ENCODE measurements at regions not wholly inside any gene's neighbourhood (a gene's known extent, or its start where the extent isn't known, plus 50 kb on each side); places are given as distances from the start of the nearest gene placed in this dataset.

- no peaks in the 10 kb centered on the region for H3K9me2 ChIP-seq (replicated peaks; ENCODE audit: insufficient read depth, low read length)
- no peaks in the 10 kb centered on the region for H3K79me2 ChIP-seq (ENCODE audit: low read length)
- no peaks in the 10 kb centered on the region for H3K27me3 ChIP-seq (ENCODE audit: low read length)
- H3K36me3 ChIP-seq (ENCODE audit: insufficient read depth, low read length), result no peaks in the 10 kb centered on the region
- no peak for DNase-seq
- H3K9ac ChIP-seq (ENCODE audit: low read length), result no peak overlapping the region
- no peak overlapping the region for H3K27ac ChIP-seq (ENCODE audit: low read length)
- H3K4me3 ChIP-seq (ENCODE audit: low read length), result no peak overlapping the region
- H2AFZ ChIP-seq (ENCODE audit: low read length), result no peak overlapping the region
- no peaks in the 10 kb centered on the region for H4K20me1 ChIP-seq (ENCODE audit: insufficient read depth, low read depth, low read length)
- no peaks in the 10 kb centered on the region for H3K4me1 ChIP-seq (ENCODE audit: low read length)
- H3K4me2 ChIP-seq (ENCODE audit: low read depth, low read length, poor library complexity, severe bottlenecking), result no peak overlapping the region
- peaks cover 26% of the 10 kb centered on the region for H3K9me3 ChIP-seq (ENCODE audit: low read length)
Measured at GRCh38 chr15:97703400-97703799, 257.1 kb upstream of the ARRDC4 start.

- Histone ChIP-seq H3K4me3 (ENCODE audit: low read length) (no peak overlapping the region), H3K9me3 (ENCODE audit: low read length) (peaks cover 20% of the 10 kb centered on the region), H3K27ac (ENCODE audit: low read length) (no peak overlapping the region), H3K9me2 (replicated peaks; ENCODE audit: insufficient read depth, low read length) (no peaks in the 10 kb centered on the region), H4K20me1 (ENCODE audit: insufficient read depth, low read depth, low read length) (no peaks in the 10 kb centered on the region), H3K79me2 (ENCODE audit: low read length) (no peaks in the 10 kb centered on the region), H3K4me1 (ENCODE audit: low read length) (no peaks in the 10 kb centered on the region), H3K27me3 (ENCODE audit: low read length) (no peaks in the 10 kb centered on the region), H3K9ac (ENCODE audit: low read length) (no peak overlapping the region), H3K4me2 (ENCODE audit: low read depth, low read length, poor library complexity, severe bottlenecking) (no peak overlapping the region), H3K36me3 (ENCODE audit: insufficient read depth, low read length) (no peaks in the 10 kb centered on the region), H2AFZ (ENCODE audit: low read length) (no peak overlapping the region)
- DNase-seq, result no peak
Measured at GRCh38 chr15:97706059-97706458, 254.4 kb upstream of the ARRDC4 start.

- no peaks in the 10 kb centered on the region for H3K9me2 ChIP-seq (replicated peaks; ENCODE audit: insufficient read depth, low read length)
- no peaks in the 10 kb centered on the region for H4K20me1 ChIP-seq (ENCODE audit: insufficient read depth, low read depth, low read length)
- H3K9ac ChIP-seq (ENCODE audit: low read length), result no peak overlapping the region
- H3K27ac ChIP-seq (ENCODE audit: low read length), result no peak overlapping the region
- no peaks in the 10 kb centered on the region for H3K79me2 ChIP-seq (ENCODE audit: low read length)
- H3K36me3 ChIP-seq (ENCODE audit: insufficient read depth, low read length), result no peaks in the 10 kb centered on the region
- H3K4me2 ChIP-seq (ENCODE audit: low read depth, low read length, poor library complexity, severe bottlenecking), result no peak overlapping the region
- no peak overlapping the region for H3K4me3 ChIP-seq (ENCODE audit: low read length)
- no peaks in the 10 kb centered on the region for H3K27me3 ChIP-seq (ENCODE audit: low read length)
- no peaks in the 10 kb centered on the region for H3K4me1 ChIP-seq (ENCODE audit: low read length)
- no peak for DNase-seq
- H3K9me3 ChIP-seq (ENCODE audit: low read length), result peaks cover 22% of the 10 kb centered on the region
- no peak overlapping the region for H2AFZ ChIP-seq (ENCODE audit: low read length)
Measured at GRCh38 chr15:97708252-97708651, 252.3 kb upstream of the ARRDC4 start.

GRCh38 chr15:97712530-97712929 is 248.0 kb upstream of the ARRDC4 start:
- H3K9ac ChIP-seq (ENCODE audit: low read length), result no peak overlapping the region
- no peaks in the 10 kb centered on the region for H3K9me2 ChIP-seq (replicated peaks; ENCODE audit: insufficient read depth, low read length)
- H3K4me3 ChIP-seq (ENCODE audit: low read length), result no peak overlapping the region
- H3K27me3 ChIP-seq (ENCODE audit: low read length), result no peaks in the 10 kb centered on the region
- peaks cover 28% of the 10 kb centered on the region for H3K9me3 ChIP-seq (ENCODE audit: low read length)
- DNase-seq, result no peak
- no peak overlapping the region for H2AFZ ChIP-seq (ENCODE audit: low read length)
- H3K79me2 ChIP-seq (ENCODE audit: low read length), result no peaks in the 10 kb centered on the region
- no peaks in the 10 kb centered on the region for H4K20me1 ChIP-seq (ENCODE audit: insufficient read depth, low read depth, low read length)
- no peak overlapping the region for H3K27ac ChIP-seq (ENCODE audit: low read length)
- H3K36me3 ChIP-seq (ENCODE audit: insufficient read depth, low read length), result no peaks in the 10 kb centered on the region
- H3K4me1 ChIP-seq (ENCODE audit: low read length), result no peaks in the 10 kb centered on the region
- no peak overlapping the region for H3K4me2 ChIP-seq (ENCODE audit: low read depth, low read length, poor library complexity, severe bottlenecking)

- DNase-seq, result no peak
- Histone ChIP-seq H3K27me3 (ENCODE audit: low read length) (no peaks in the 10 kb centered on the region), H3K9me2 (replicated peaks; ENCODE audit: insufficient read depth, low read length) (no peaks in the 10 kb centered on the region)
Measured at GRCh38 chr15:97717806-97718205, 242.7 kb upstream of the ARRDC4 start.

GRCh38 chr15:97718509-97718908 is 242.0 kb upstream of the ARRDC4 start:
- H3K9ac ChIP-seq (ENCODE audit: low read length), result no peak overlapping the region
- no peak overlapping the region for H2AFZ ChIP-seq (ENCODE audit: low read length)
- H3K9me2 ChIP-seq (replicated peaks; ENCODE audit: insufficient read depth, low read length), result no peaks in the 10 kb centered on the region
- H3K27ac ChIP-seq (ENCODE audit: low read length), result no peak overlapping the region
- H3K4me3 ChIP-seq (ENCODE audit: low read length), result no peak overlapping the region
- no peaks in the 10 kb centered on the region for H3K27me3 ChIP-seq (ENCODE audit: low read length)
- peaks cover 31% of the 10 kb centered on the region for H3K9me3 ChIP-seq (ENCODE audit: low read length)
- no peak overlapping the region for H3K4me2 ChIP-seq (ENCODE audit: low read depth, low read length, poor library complexity, severe bottlenecking)
- no peaks in the 10 kb centered on the region for H4K20me1 ChIP-seq (ENCODE audit: insufficient read depth, low read depth, low read length)
- H3K4me1 ChIP-seq (ENCODE audit: low read length), result no peaks in the 10 kb centered on the region
- DNase-seq, result no peak
- H3K79me2 ChIP-seq (ENCODE audit: low read length), result no peaks in the 10 kb centered on the region
- no peaks in the 10 kb centered on the region for H3K36me3 ChIP-seq (ENCODE audit: insufficient read depth, low read length)

More at GRCh38 chr15:97717806-97718205, 242.7 kb upstream of the ARRDC4 start:
- H3K4me1 ChIP-seq (ENCODE audit: low read length), result no peaks in the 10 kb centered on the region
- H3K79me2 ChIP-seq (ENCODE audit: low read length), result no peaks in the 10 kb centered on the region
- no peaks in the 10 kb centered on the region for H4K20me1 ChIP-seq (ENCODE audit: insufficient read depth, low read depth, low read length)
- H3K36me3 ChIP-seq (ENCODE audit: insufficient read depth, low read length), result no peaks in the 10 kb centered on the region
- no peak overlapping the region for H3K27ac ChIP-seq (ENCODE audit: low read length)
- no peak overlapping the region for H3K4me2 ChIP-seq (ENCODE audit: low read depth, low read length, poor library complexity, severe bottlenecking)
- no peak overlapping the region for H2AFZ ChIP-seq (ENCODE audit: low read length)
- H3K9me3 ChIP-seq (ENCODE audit: low read length), result peaks cover 29% of the 10 kb centered on the region
- H3K4me3 ChIP-seq (ENCODE audit: low read length), result no peak overlapping the region
- no peak overlapping the region for H3K9ac ChIP-seq (ENCODE audit: low read length)

- Histone ChIP-seq H3K9me3 (ENCODE audit: low read length) (no peaks in the 10 kb centered on the region; the same call in 1 of the 2 replicates), H3K9ac (ENCODE audit: low read length) (no peak overlapping the region), H3K4me3 (ENCODE audit: low read length) (no peak overlapping the region), H3K27me3 (ENCODE audit: low read length) (no peaks in the 10 kb centered on the region), H3K36me3 (ENCODE audit: insufficient read depth, low read length) (no peaks in the 10 kb centered on the region), H3K79me2 (ENCODE audit: low read length) (no peaks in the 10 kb centered on the region), H3K4me1 (ENCODE audit: low read length) (no peaks in the 10 kb centered on the region), H3K9me2 (replicated peaks; ENCODE audit: insufficient read depth, low read length) (no peaks in the 10 kb centered on the region), H4K20me1 (ENCODE audit: insufficient read depth, low read depth, low read length) (no peaks in the 10 kb centered on the region), H3K4me2 (ENCODE audit: low read depth, low read length, poor library complexity, severe bottlenecking) (no peak overlapping the region), H2AFZ (ENCODE audit: low read length) (no peak overlapping the region), H3K27ac (ENCODE audit: low read length) (no peak overlapping the region)
- no peak for DNase-seq
Measured at GRCh38 chr15:97728791-97729190, 231.7 kb upstream of the ARRDC4 start.

GRCh38 chr15:97729270-97729669 is 231.2 kb upstream of the ARRDC4 start:
- Histone ChIP-seq H3K27ac (ENCODE audit: low read length) (no peak overlapping the region), H3K79me2 (ENCODE audit: low read length) (no peaks in the 10 kb centered on the region), H3K4me2 (ENCODE audit: low read depth, low read length, poor library complexity, severe bottlenecking) (no peak overlapping the region)

GRCh38 chr15:97730315-97730714 is 230.2 kb upstream of the ARRDC4 start:
- H4K20me1 ChIP-seq (ENCODE audit: insufficient read depth, low read depth, low read length), result no peaks in the 10 kb centered on the region
- no peak for DNase-seq
- H3K27ac ChIP-seq (ENCODE audit: low read length), result no peak overlapping the region
- no peak overlapping the region for H3K4me3 ChIP-seq (ENCODE audit: low read length)
- H3K9me2 ChIP-seq (replicated peaks; ENCODE audit: insufficient read depth, low read length), result no peaks in the 10 kb centered on the region
- no peaks in the 10 kb centered on the region; the same call in 1 of the 2 replicates for H3K9me3 ChIP-seq (ENCODE audit: low read length)
- H3K27me3 ChIP-seq (ENCODE audit: low read length), result no peaks in the 10 kb centered on the region
- no peaks in the 10 kb centered on the region for H3K79me2 ChIP-seq (ENCODE audit: low read length)
- H2AFZ ChIP-seq (ENCODE audit: low read length), result no peak overlapping the region
- H3K36me3 ChIP-seq (ENCODE audit: insufficient read depth, low read length), result no peaks in the 10 kb centered on the region
- no peaks in the 10 kb centered on the region for H3K4me1 ChIP-seq (ENCODE audit: low read length)
- H3K4me2 ChIP-seq (ENCODE audit: low read depth, low read length, poor library complexity, severe bottlenecking), result no peak overlapping the region
- no peak overlapping the region for H3K9ac ChIP-seq (ENCODE audit: low read length)

More at GRCh38 chr15:97729270-97729669, 231.2 kb upstream of the ARRDC4 start:
- no peaks in the 10 kb centered on the region for H3K9me2 ChIP-seq (replicated peaks; ENCODE audit: insufficient read depth, low read length)
- DNase-seq, result no peak
- H3K36me3 ChIP-seq (ENCODE audit: insufficient read depth, low read length), result no peaks in the 10 kb centered on the region
- H3K27me3 ChIP-seq (ENCODE audit: low read length), result no peaks in the 10 kb centered on the region
- no peak overlapping the region for H3K4me3 ChIP-seq (ENCODE audit: low read length)
- no peak overlapping the region for H3K9ac ChIP-seq (ENCODE audit: low read length)
- H3K9me3 ChIP-seq (ENCODE audit: low read length), result no peaks in the 10 kb centered on the region; the same call in 1 of the 2 replicates
- no peaks in the 10 kb centered on the region for H4K20me1 ChIP-seq (ENCODE audit: insufficient read depth, low read depth, low read length)
- H3K4me1 ChIP-seq (ENCODE audit: low read length), result no peaks in the 10 kb centered on the region
- H2AFZ ChIP-seq (ENCODE audit: low read length), result no peak overlapping the region

Measured in Karpas-422 (cell line).